ENCODE measurements at regions not wholly inside any gene's neighbourhood (a gene's known extent, or its start where the extent isn't known, plus 50 kb on each side); places are given as distances from the start of the nearest gene placed in this dataset.

GRCh38 chr12:114903083-114903691 is 219.2 kb upstream of the TBX3 start:
- intact Hi-C loops (cut with DNase I; ENCODE audit: low total_unique reads): no loop called here

GRCh38 chr12:114902665-114903064 is 218.7 kb upstream of the TBX3 start:
- DNase-seq (ENCODE audit: low spot score in 2 of 2): no peak
- no peak for TF ChIP-seq CTCF (IDR thresholded peaks at IDR 0.05)
- TF ChIP-seq POLR2A (IDR thresholded peaks at IDR 0.05): no peak
- H3K4me3 ChIP-seq (ENCODE audit: low read depth, poor library complexity, severe bottlenecking): no peak overlapping the region
- 68 to 78% methylated on average over 5 of the region's 5 CpGs for WGBS, 2 donors
- intact Hi-C loops (cut with DNase I; ENCODE audit: low total_unique reads): no loop called here

More at GRCh38 chr12:114903083-114903691, 219.2 kb upstream of the TBX3 start:
- no peak for TF ChIP-seq POLR2A (IDR thresholded peaks at IDR 0.05)
- no peak for TF ChIP-seq CTCF (IDR thresholded peaks at IDR 0.05)
- 57 to 75% methylated on average over 12 of the region's 12 CpGs for WGBS, 2 donors
- DNase-seq (ENCODE audit: low spot score in 2 of 2): no peak
- H3K4me3 ChIP-seq (ENCODE audit: low read depth, poor library complexity, severe bottlenecking): no peak overlapping the region

- WGBS, 2 donors: 61 to 69% methylated on average over 4 of the region's 4 CpGs
- intact Hi-C loops (cut with DNase I; ENCODE audit: low total_unique reads): no loop called here
- TF ChIP-seq POLR2A (IDR thresholded peaks at IDR 0.05) (no peak), CTCF (IDR thresholded peaks at IDR 0.05) (no peak)
- DNase-seq (ENCODE audit: low spot score in 2 of 2): no peak
- no peak overlapping the region for H3K4me3 ChIP-seq (ENCODE audit: low read depth, poor library complexity, severe bottlenecking)
Measured at GRCh38 chr12:114901316-114901715, 217.3 kb upstream of the TBX3 start.

- TF ChIP-seq CTCF (IDR thresholded peaks at IDR 0.05) (no peak), POLR2A (IDR thresholded peaks at IDR 0.05) (no peak)
- WGBS, 2 donors: 82 to 83% methylated on average over 2 of the region's 2 CpGs
- DNase-seq (ENCODE audit: low spot score in 2 of 2): no peak
Measured at GRCh38 chr12:114898159-114898558, 214.2 kb upstream of the TBX3 start.

GRCh38 chr12:114895827-114896226 is 211.9 kb upstream of the TBX3 start:
- no peak for TF ChIP-seq CTCF (IDR thresholded peaks at IDR 0.05)
- no peak for TF ChIP-seq POLR2A (IDR thresholded peaks at IDR 0.05)
- no peak for DNase-seq (ENCODE audit: low spot score in 2 of 2)
- WGBS, 2 donors: 67% methylated on average over 5 of the region's 5 CpGs
- intact Hi-C loops (cut with DNase I; ENCODE audit: low total_unique reads): no loop called here
- H3K4me3 ChIP-seq (ENCODE audit: low read depth, poor library complexity, severe bottlenecking): no peak overlapping the region

More at GRCh38 chr12:114898159-114898558, 214.2 kb upstream of the TBX3 start:
- H3K4me3 ChIP-seq (ENCODE audit: low read depth, poor library complexity, severe bottlenecking): no peak overlapping the region
- intact Hi-C loops (cut with DNase I; ENCODE audit: low total_unique reads): no loop called here

GRCh38 chr12:114895081-114895480 is 211.1 kb upstream of the TBX3 start:
- intact Hi-C loops (cut with DNase I; ENCODE audit: low total_unique reads): no loop called here
- 92 to 98% methylated on average over 4 of the region's 4 CpGs for WGBS, 2 donors
- DNase-seq (ENCODE audit: low spot score in 2 of 2): no peak
- TF ChIP-seq CTCF (IDR thresholded peaks at IDR 0.05): no peak
- no peak for TF ChIP-seq POLR2A (IDR thresholded peaks at IDR 0.05)
- no peak overlapping the region for H3K4me3 ChIP-seq (ENCODE audit: low read depth, poor library complexity, severe bottlenecking)

Measured in lower leg skin (tissue), 4 donors.